HS-5 (cell line): ENCODE measurements at regions not wholly inside any gene's neighbourhood (a gene's known extent, or its start where the extent isn't known, plus 50 kb on each side); places are given as distances from the start of the nearest gene placed in this dataset.
"Not testable (repeated sequence)": the region's sequence is repeated elsewhere in the genome, so short reads cannot be mapped to it uniquely, and the experiment has no call there.

ENCODE experiments used
- DNase-seq: peaks from one replicate; pipeline ENCODE4 v3.0.0-alpha.2; 2012; ENCODE audit warnings: low read depth

DNA sequence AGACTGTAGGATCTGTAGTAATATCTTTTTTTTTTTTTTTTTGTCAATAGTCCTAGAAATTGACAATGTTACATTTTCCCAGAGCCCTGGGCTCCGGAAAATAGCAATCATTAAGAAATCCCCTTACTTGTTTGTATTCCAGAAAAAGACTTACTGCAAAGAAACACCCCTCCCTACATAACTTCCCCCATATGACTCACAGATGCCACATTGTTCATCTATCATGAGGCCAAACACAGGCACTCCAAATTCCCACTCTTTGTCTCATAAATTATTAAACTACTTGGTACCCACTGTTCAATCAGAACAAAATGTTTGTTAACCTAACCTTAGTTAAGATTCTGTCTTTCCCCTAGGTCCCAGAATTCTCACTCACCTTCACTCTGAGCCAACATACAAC lies 53.5 kb downstream of the TEX51 start:
- DNase-seq = no peak

DNA sequence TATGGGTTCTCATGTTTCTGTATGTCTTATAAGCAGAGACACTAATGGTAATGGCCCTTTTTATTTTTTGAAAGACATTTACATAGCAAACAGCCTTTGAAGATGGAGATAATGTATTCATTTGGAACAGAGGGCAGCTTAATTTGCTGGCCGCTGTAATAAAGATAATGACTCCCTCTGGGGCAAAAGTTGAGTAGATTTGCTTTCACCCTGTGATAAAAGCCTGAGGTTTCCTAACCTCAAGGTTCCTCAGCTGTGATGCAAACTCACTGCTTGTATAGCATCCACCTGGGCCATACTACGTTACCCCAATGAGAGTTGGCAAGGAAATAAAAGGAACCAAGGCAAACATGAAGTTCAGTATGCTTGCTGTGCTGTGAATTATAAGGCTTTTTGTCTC lies 54.8 kb downstream of the TEX51 start:
- DNase-seq = no peak

DNA sequence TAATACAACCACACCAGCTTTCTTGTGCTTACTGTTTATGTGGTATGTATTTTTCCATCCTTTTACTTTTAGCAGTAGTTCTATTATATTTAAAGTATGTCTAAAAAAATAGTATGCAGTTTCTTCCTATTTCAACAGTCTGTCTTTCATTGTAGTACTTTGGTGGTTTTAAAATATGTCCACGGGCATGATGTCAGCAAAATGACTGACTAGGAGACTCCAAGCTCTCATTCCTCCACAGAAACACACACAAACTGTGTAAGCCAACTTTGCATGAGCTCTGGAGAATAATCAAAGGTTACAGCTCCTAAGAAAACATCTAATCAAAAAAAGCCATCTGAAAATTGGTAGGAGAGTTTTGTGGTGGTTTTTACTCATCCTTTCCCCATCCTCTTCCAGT lies 56.1 kb downstream of the TEX51 start:
- no peak for DNase-seq

DNA sequence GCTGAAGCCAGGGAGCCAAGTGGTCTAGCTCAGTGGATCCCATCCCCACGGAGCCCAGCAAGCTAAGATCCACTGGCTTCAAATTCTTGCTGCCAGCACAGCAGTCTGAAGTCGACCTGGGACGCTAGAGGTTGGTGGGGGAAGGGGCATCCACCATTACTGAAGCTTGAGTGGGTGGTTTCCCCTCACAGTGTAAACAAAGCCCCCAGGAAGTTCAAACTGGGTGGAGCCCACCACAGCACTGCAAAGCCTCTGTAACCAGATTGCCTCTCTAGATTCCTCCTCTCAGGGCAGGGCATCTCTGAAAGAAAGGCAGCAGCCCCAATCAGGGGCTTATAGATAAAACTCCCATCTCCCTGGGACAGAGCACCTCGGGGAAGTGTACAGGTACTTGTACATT lies 58.1 kb downstream of the TEX51 start:
- not testable (repeated sequence) for DNase-seq

DNA sequence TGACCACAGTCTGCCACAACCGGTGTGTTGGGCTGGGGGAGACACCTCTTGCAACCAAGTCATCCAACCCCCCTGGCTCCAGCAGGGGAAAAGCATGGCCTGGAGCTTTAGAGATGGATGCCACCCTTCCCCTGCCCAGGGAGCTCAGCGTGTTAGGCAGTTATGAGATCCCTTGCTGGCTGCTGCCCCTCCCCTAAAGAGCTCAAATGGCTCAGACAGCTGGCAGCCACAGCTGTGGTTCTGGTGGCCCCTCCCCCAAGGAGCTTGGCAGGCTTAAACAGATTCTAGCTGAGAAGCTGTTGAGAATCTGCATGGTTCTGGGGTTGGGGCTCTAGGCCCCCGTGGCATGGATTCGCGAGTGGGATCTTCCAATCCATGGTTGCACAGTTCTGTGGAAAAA lies 64.7 kb downstream of the TEX51 start:
- DNase-seq = no peak

DNA sequence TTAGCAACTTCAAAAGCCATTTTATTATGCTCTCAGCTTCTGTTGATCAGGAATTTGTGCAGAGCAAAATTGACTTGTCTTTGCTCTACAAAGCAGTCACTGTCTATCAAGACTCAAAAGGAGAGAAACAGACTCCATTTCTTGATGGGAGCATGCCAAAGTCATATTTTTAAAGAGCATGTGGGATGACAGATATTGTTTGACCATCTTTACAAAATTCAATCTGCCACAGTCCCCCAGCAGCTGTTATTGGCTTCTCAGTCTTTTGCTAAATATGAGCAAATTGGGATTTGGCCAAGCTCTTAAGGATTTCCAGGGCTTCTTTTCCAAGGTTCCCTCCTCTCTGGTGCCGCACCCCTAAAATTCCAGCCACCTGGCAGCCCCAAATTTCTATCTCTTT lies 67.9 kb downstream of the TEX51 start:
- DNase-seq = no peak

DNA sequence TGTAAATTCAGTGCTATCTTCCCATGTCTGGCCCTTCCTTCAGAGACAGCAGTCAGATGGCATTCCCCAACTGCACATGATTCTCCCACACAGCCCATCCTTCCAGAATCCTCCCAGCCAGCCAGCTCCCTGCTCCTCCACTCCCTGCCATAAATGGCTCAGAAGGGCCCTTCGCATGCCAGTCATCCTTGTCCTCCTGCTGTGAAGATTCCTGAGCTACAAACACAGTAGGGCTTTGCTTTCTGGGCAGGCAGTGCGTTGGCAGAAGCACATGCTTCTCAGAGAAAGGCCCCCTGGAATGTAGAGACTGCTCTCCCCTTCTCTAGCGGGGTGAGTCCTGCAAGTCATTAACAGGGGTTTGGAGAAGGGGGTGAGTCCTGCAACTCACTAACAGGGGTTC lies 71.9 kb downstream of the TEX51 start:
- DNase-seq = no peak

DNA sequence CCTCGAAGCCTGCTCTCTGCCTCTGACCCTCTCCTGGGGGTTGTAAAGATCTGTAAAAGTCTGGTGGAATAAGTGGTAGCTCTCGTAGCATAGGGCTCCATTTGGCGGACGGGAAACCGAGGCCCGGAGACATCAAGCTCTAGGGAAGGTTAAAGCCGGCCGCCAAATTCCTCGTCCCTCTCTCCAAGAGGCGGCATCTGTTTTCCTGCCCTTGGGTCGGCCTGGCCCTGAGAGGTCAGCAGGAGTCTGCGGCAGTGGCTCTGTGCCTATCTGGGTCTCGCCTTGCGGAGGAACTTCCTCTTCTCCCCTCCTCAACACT lies 72.4 kb downstream of the TEX51 start:
- no peak for DNase-seq

DNA sequence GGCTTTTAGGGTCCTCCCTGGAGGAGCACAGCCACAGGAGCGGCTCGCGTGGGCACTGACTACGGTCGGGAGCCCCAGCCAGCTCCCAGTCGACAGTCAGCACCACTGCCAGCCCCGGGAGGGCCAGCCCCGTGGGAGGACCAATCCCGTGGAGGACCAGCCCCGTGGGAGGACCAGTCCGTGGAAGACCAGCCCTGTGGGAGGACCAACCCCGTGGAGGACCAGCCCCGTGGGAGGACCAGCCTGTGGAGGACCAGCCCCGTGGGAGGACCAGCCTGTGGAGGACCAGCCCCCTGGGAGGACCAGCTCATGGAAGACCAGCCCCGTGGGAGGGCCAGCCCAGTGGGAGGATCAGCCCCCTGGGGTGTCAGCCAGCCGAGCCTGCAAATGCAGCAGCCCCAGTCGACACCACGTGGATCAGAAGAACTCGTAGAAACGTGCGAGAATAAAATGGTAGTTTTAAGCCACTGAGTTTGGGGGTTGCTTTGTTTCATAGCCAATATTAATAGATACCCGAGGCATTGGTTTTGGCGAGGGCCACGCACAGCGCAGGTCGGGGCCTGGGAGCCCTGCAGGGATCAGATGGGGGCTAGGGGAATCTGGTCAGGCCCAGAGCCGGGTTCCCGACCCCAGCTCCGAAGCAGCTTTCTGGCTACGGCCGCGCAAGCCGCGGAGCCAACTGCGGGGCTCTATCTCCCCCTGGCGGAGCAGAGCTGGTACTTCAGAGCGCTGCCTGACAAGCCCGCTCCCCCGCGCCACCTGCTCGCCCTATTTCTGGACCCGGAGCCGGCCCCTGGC lies 73.0 kb downstream of the TEX51 start:
- peak; percentile 22 for DNase-seq

DNA sequence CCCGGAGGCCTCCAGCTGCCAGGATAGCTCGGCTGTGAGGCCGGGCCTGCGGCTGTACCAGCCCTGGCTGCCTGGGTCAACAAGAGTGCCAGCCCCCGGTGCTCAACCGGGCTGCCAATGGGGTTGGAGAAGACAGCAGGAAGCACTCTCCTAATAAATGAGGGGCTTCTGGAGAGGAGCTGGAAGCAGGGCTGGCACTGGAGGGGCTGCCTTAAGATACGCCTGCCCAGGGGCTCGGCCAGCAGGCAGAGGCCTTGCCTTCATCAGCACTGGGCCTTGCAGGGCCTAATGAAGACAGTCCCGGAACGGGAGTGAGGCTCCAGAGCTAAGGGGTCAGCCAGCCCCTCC lies 73.6 kb downstream of the TEX51 start:
- DNase-seq = no peak

DNA sequence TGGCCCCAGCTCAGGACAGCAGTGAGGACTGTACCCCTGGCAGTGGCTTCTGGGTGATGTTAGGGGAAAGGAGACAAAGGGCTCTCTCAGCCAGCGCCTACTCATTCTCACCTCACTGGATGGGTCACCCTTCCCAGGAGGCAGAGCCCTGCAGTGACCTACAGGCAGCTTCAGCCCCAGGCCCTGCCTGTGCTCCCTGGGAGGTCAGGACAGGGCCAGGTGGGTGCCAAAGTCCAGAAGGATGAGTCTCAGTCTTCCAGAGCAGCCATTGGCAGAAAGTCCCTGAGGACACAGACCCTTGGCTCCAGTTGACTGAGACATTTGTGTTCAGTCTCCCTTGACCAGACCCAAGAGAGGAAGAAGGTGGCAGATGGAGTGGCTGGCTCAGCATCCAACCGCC lies 75.1 kb downstream of the TEX51 start:
- DNase-seq = no peak

DNA sequence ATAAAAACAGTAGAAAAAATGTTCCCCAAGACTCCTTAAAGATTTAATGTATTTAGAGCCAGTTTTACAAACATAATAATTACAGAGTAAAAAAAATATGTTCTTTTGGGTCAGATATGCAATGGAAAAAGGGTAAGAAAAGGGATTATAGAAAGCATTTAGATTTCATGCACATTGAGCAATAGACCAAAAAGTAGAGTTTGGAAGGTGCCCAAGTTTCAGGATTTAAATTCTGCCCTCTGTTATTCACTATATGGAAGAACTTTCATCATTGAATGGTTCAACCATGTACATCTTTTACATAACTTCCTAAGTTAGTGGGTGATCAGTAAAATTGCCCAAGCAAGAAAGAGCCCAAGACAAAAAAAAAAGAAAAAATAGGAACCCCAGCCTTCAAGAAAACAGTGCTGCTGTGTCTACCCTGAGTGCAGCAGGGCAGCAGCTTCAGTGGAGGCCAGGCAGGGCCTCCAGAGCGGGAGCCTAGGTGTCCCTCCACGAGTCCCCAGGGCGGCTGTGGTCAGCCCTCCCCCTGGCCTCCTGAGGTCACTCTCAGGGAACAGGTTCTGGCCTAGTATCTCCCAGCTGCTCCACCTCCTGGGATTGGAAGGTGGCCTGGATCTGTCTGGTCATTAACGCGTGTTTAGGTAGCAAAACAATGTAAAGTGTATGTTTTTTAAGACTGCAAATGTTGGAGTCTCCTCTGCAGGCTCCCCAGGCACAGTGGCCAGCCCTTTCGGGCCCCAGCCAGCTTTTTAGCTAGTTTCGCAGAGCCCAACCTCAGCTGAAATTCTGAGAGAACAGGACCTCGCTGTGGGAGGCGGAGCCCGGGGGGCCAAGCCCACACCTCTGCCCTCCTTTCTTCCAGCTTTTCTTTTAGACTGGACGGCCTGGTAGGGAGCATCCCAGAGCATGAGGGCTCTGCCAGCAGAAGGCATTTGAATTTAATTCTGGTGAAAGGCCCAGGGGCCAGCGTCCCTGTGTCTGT lies 77.3 kb downstream of the TEX51 start:
- no peak for DNase-seq

DNA sequence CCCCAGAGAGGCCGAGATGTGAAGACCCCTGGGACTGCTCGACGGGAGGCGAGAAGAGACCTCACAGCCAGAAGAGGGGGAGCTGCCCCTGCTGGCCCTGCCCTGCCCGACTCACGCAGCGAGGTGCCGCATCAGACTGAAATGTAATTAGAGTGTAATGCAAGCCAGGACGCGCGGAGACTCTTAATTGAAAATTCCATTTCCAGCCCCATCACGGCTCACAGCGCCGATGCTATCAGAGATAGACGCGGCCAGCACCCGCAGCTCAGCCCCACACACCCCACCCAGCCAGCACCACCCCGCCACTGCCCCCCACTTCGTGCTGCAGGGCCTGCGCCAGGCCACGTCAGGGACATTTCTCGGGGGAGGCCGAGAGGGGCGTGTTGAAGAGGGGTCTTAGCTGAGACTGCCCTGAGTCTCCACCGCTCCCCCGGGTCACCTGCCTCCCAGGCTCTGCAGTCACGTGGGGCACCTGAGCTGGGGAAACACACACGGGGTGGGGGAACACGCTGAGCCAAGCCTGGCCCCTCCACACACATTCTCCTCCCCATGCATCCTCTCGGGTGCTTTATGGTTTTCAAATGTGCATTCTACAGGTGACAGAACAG lies 78.1 kb downstream of the TEX51 start:
- no peak for DNase-seq

DNA sequence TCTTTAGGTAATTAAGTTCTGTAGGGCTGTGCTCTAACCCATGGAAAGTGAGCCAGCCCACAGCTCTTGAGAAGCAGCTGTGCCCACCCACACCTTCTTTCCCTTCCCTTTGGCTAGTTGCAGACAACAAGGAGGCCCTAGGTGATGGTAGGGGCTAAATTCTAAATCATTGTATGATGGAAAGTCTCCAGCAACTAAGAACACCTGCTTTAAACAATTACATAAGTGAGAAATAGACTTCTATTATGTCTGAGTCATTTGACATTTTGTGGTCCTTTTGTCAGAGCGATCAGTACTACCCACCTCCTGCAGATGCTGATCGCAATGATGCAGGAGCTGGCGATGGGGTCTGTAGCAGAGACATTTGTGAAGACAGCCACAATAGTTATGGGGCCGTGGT lies 79.6 kb downstream of the TEX51 start:
- DNase-seq = no peak

DNA sequence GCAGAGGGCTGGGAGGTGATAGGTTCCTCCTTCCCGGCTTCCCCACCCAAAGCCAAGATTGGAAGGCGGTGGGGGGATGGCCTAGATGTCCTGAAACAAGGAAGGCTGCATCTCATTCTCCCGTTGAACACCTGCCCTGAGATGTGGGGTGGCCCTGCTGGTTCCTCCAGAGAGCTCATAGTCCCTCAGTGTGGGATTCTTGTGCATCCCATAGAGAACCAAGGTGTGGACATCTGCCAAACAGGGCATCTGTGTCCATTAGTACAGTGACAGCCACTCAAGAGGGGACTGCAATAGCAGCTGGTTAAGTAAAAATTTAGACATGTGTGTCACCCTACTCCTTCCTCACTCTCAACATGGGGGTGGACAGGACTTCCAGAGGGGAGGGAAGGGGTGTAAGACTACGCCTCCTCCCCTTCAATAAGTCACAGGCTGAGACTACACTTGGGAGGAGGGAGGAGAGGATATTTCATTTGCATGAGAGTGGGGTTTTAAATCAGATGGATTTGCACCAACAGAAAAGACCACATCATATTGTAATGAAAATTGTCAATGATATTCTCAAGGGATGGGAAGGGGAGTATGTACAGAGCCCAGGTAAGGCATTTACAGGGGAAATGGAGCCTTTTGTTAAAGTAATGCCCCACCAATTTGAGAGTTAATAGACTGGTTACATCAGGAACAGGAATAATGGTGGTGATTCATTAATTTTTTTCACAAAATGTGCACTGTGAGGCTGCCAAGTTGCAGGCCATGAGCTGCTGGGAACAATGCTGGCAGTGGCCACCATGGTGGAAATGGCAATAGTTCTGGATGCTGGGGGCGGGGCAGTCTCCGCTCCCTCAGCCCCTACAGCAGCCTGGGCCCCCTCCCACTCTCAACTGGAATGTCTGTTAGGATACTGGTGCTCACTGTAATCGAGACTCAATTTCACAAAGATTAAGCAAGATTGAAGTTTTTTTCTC lies 80.6 kb downstream of the TEX51 start:
- DNase-seq = no peak

DNA sequence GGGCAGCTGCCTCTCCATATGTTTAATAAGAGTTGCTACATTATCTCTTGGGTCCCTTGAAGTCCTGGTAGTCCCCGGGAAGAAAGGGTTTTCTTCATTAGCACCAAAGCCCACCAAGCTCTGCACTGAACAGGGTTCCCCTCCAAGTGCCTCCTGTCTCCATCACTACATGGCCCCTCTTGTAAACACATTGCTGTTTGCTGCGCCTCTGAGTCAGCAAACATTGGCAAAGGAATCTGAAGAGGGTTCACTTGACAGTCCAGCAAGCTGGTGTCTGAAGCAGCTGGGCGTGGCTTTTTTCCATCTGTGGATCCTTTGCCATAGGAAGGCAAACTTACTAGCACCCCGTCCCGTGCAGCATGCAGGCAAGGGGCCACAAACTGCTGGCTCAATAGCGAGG lies 82.8 kb downstream of the TEX51 start:
- no peak for DNase-seq

DNA sequence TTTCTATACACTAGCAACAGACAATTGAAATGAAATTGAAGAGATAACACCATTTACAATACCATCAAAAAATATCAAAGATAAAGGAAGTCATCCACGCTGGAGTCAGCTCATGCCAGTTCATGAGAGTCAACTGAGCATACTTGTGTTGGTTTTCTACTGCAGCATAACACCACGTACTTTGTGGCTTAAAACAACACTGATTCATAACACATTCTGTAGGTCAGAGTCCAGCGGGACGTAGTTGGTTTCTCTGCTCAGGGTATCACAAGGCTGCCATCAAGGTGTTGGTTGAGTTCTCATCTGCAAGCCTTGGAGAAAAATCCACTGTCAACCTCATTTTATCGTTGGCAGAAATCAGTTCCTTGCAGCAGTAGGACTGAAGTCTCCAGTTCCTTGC lies 84.2 kb downstream of the TEX51 start:
- no peak for DNase-seq

DNA sequence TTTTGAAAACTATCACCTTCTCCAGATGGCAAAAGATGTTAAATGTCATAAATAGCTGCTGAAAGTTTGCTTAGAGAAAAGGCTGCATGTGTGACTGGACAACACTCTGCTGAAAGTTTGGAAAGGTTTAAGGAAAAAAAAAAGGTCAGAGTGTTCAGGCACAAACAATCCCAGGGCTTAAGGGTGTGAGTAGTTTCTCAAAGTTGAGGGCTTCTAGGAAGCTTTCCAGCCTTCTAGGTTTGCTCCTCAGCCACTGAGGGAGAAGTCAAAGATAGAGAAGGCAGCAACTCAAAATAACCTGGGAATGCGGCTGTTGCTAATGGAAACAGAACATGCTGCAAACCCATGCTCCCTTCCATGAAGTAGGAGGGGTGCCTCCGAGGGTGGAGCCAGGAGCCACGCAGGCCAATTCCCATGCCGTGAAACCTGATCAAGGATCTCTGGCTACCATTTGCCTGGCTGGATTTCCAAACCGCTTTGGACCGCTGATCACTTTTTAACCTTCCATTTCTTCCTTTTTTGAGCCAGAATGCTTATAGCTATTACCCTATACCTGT lies 88.0 kb downstream of the TEX51 start:
- DNase-seq = no peak

DNA sequence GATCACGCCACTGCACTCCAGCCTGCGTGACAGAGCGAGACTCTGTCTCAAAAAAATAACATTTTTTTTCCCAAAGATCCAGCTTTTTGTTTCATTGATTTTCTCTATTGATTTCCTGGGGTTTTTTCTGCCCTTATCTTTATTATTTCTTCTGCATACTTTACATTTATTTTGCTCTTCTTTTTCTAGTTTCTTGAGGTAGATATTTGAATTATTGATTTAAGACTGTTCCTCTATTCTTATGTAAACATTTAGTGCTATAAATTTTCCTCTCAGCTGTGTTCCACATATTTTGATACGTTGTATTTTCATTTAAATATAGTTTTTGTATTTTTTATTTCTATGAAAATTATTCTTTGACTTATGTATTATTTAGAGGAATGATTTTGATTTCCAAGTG lies 89.8 kb downstream of the TEX51 start:
- DNase-seq = no peak

DNA sequence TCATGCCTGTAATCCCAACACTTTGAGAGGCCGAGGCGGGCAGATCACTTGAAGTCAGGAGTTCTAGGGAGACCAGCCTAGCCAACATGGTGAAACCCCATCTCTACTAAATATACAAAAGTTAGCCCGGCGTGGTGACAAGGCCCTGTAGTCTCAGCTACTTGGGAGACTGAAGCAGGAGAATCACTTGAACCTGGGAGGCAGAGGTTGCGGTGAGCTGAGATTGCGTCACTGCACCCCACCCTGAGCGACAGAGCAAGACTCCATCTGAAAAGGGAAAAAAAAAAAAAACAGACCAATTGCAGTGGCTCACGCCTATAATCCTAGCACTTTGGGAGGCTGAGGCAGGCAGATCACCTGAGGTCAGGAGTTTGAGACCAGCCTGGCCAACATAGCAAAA lies 90.4 kb downstream of the TEX51 start:
- DNase-seq = not testable (repeated sequence)

DNA sequence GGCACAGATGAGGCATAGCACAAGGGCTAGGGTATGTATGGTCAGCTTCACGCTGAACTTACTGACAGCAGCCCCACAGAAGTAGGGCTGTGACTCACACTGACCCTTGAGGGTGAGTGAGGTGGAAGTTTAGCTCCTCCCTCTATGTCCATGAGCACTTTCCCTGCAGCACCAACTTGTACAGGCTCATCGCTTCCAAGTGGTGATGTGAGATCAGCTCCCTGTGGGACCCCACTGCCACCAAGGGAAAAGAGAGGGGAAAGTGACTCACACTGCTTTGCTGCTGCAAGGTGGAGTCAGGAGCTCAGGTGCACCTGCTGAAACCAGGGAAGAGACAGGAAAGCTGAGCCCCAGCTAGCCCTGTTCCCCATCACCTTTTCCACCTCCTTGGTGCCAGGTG lies 91.5 kb downstream of the TEX51 start:
- DNase-seq = no peak
